GM18873 (cell line): ENCODE measurements at regions not wholly inside any gene's neighbourhood (a gene's known extent, or its start where the extent isn't known, plus 50 kb on each side); places are given as distances from the start of the nearest gene placed in this dataset.

ENCODE experiments used
- ATAC-seq: cut with Tn5 transposase; IDR thresholded peaks from one replicate; pipeline ENCODE4 v1.9.1; 2021; ENCODE audit warnings: mild to moderate bottlenecking, moderate library complexity, moderate number of reproducible peaks; ENCODE audit not compliant: unreplicated experiment, low FRiP score

- ATAC-seq: no peak
These were observed 627.5 kb downstream of the BUD13 start for GRCh38 chr11:116145187-116145865.

DNA sequence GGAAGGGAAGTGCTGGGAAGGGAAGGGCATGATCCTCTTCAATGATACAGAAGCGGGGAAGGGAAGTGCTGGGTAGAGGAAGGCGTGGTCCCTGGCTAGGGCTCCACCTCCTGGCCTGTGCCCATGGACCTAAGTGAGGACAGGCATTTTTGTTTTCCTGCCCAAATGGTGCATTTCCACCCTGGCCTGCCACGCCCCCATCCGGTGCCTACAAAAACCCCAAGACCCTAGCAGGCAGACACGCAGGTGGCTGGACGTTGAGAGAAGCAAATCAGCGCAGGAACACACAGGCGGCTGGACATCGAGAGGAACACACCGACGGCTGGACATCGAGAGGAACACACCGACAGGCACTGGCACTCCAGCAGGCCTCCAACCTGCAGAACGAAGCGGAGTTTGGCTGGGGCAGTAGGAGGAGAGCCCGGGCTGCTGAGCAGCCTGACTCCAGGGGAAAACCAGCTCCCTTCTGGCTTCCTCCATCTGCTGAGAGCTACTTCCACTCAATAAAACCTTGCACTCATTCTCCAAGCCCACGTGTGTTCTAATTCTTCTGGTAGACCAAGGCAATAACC lies 628.3 kb downstream of the BUD13 start:
- ATAC-seq: no peak

DNA sequence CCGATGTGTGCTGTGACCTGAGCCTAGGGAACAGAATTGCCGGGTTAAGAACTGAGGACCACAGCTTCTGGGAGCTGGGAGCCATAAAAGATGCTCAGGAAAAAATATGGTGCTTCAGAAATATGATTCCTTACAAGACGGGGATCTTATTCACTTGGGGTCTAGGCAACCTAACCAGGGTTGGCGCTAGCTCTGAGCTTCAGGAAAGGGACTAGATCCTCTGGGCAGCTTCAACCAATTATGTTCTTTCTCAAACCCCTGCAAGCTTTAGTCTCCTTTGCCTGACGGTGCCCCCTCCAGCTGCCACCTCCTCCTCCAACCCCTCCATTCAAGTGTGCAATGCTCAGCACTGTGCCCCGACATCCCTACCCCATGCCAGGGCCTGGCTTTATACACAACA lies 634.1 kb upstream of the CADM1 start:
- ATAC-seq: no peak

GRCh38 chr11:116137753-116138152 lies 633.5 kb upstream of the CADM1 start:
- no peak for ATAC-seq

- ATAC-seq: no peak
These were observed 632.9 kb upstream of the CADM1 start for GRCh38 chr11:116136987-116137674.

DNA sequence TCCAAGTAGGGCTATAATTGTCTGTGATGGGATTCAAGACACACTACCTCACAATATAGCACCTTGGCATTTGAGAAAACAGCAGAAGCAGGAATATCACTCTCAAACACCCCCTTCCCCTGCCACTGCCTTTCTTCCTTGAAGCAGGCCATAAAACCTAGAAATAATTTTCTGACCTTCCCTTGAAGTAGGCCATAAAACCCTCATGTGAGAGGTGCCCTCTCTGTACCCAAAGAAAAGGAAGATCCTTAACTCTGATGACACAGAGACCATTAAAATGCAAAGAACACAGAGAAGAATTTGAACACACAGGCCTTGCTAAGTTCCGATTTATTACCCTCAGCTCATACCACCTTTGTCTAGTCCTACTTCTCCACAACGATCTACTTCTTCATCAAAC lies 631.7 kb upstream of the CADM1 start:
- ATAC-seq: no peak

- ATAC-seq: no peak
These were observed 630.2 kb upstream of the CADM1 start for GRCh38 chr11:116134450-116134849.

- no peak for ATAC-seq
These were observed 628.2 kb upstream of the CADM1 start for GRCh38 chr11:116132273-116132978.

DNA sequence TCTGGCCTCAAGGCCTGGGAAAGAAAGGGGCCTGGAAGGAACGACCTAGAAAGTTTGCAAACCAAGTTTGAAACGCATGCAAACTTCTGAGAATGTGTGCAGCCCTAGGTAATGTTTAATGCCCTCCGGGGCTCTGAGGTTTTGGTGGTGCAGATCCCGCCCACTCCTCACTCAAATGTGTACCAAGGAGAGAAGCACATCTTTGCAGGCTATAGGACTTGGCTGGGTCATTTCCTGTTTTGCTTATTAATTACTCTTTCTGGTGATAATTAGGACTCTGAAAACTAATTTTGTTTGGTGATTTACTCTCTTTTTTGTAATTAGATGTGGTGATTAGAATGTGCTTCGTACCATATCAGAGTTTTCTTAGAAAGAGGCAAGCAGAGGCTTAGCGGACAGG lies 625.9 kb upstream of the CADM1 start:
- no peak for ATAC-seq

GRCh38 chr11:116129456-116129855 lies 625.2 kb upstream of the CADM1 start:
- ATAC-seq: no peak

DNA sequence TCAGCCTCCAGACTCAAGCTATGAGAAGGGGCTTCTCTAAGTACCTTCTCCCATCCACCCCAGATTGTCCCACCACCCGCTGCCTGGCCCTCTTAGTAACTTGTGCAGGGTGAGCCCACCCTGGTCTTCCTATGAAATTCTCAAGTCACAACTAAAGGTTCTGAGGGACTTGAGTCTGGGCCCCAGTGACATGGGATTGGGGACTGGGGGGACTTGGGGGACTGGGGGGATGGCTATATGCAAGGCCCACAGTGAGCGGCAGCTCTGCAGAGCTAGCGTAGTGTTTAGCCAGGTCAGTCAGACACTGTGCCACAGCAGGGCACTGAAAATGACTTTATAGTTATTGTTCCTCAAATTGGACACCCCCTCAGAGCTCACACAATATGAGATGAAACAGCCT lies 622.3 kb upstream of the CADM1 start:
- ATAC-seq: no peak

DNA sequence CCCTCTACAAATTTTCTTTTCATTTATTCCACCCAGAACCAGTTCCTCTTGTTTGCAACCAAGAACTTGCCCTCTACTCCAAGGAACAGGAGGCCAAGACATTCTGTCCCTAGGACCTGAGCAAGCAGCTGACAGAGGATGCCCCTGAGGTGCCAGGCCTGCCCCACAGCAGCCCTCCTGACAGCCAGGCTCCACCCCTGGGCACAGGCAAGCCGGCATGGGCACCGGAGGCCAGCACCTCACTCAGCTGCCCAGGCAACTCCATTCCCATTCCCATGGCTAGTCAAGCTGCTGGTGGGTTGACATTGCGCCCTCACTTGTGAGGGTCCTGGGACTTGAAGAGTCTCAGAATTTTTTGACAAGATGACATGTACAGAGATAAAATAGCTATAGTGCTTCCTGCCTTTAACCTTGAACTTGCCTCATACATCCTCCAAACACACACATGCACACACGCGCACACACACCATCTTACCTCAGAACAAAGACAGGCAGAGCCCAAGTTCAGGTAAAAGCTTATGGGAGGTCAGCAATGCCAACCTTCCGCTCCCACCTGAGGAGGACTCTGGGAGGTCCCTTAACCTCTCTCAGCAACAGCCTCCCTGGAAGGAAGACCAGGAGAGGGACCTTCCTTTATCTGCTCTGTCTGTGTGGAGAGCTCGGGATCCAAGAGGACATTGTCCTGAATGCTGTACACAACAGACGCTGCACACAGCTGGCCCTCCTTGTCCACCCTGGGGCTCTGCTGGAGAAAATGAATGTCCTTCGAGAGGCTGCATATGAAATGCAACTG lies 620.9 kb upstream of the CADM1 start:
- ATAC-seq: no peak

DNA sequence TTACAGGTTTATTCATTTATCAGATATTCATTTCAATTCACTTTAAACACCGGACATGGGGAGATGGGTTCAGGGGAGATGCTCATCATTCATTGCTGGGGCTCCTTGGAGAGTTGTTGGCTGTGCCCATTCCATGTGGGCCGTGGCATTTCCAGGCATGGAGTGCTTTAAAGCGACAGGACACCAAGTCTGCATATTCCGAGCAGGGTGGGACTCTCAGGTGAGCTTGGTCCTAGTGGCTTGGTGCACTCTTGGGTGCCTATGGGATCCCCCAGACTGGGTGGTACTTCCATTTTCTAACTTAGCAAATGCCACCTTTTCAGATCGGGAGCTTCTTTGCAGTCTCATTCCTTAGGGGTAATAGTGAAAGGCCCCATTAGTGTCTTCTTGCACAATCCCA lies 619.5 kb upstream of the CADM1 start:
- no peak for ATAC-seq

- ATAC-seq: no peak
These were observed 618.7 kb upstream of the CADM1 start for GRCh38 chr11:116122697-116123472.

DNA sequence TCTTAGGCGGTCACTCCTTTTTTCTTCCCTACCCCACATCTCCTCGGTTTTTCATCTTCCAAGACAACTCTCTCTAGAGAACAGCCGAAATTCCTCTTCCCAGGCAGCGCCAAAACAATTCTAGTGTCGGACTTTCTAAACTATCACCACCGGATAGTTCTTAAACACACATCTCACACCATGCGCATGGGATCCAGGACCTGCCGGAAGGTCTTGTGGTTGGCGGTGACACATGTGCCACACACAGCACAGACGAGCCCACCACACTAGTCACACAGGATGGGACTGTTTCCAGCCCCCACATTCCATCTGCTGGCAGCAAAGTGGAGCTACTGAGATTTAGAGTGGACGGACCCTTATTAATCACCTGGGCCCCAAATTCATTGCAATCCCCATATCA lies 614.9 kb upstream of the CADM1 start:
- ATAC-seq: no peak

DNA sequence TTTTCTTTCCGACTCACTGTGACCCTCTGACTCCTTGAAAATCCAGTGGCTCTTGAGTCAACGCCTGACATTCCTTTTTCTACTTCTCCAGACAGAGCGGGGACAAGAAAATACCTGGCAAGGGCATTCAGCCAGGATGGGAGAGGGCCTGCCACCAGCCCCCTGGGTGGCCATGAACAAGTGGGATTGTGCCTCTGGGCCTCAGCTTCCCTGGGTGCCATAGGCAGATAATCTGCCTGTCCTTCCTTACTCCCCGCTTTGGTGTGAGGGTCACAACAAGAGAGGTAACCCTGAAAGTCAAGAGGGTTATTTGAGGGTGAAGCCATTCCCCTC lies 613.9 kb upstream of the CADM1 start:
- ATAC-seq: no peak

- ATAC-seq: no peak
These were observed 613.3 kb upstream of the CADM1 start for GRCh38 chr11:116117331-116118137.

DNA sequence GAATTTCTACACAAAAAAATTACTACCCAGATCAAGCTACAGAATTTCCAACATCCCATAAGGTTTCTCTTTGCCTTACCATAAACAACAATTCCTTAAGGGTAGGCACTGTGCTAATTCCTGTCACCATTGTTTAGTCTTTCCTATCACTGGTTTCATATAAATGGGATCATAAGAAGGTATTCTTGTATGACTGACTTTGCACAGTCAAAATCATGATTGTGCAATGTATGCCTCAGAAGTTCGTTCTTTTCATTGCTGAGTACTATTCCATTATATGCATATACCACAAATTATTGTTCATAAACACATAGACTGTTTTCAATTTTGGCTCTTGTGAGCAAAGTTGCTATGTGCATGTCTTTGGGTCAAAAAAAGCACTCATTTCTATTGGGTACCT lies 611.6 kb upstream of the CADM1 start:
- ATAC-seq: no peak

- no peak for ATAC-seq
These were observed 610.0 kb upstream of the CADM1 start for GRCh38 chr11:116114198-116114651.
